CD4-positive, alpha-beta memory T cell (primary cell): ENCODE measurements at regions not wholly inside any gene's neighbourhood (a gene's known extent, or its start where the extent isn't known, plus 50 kb on each side); places are given as distances from the start of the nearest gene placed in this dataset.

ENCODE experiments used
- CTCF ChIA-PET: fragments of 350-600 bp; sonication (Branson Sonifier 250); formaldehyde crosslinking; loops from one replicate; lab custom pipeline; 2021; ENCODE audit warnings: inconsistent platforms; ENCODE audit not compliant: partially characterized antibody; lab: Charles Lee
- POLR2A ChIA-PET: fragments of 350-600 bp; sonication (Branson Sonifier 250); formaldehyde crosslinking; loops from one replicate; lab custom pipeline; 2021; ENCODE audit not compliant: partially characterized antibody; lab: Charles Lee
- DNase-seq, 5 donors: peaks; one replicate each; pipeline versions ENCODE4 v3.0.0 to v3.0.0-alpha.2; 2020 to 2022; ENCODE audit warnings: mixed read lengths in 1 of 5
- H3K27ac ChIP-seq: one replicate; pipeline ENCODE4 v1.7.0; 2013; ENCODE audit warnings: low read depth, low read length
- H3K27me3 ChIP-seq: 2 replicates; pipeline ENCODE4 v1.7.0; 2013; ENCODE audit warnings: mild to moderate bottlenecking, low read length, moderate library complexity; ENCODE audit not compliant: insufficient read depth
- H3K36me3 ChIP-seq: 2 replicates; pipeline ENCODE4 v1.7.0; 2013; ENCODE audit warnings: mild to moderate bottlenecking, low read length, moderate library complexity; ENCODE audit not compliant: insufficient read depth
- H3K4me1 ChIP-seq: 2 replicates; pipeline ENCODE4 v1.7.0; 2013; ENCODE audit warnings: mild to moderate bottlenecking, low read length, moderate library complexity; ENCODE audit not compliant: insufficient read depth
- H3K4me3 ChIP-seq, 2 donors: one replicate each; pipeline ENCODE4 v1.7.0; 2013; ENCODE audit warnings: low read length in 2 of 2, mild to moderate bottlenecking in 1 of 2
- H3K9me3 ChIP-seq, 2 donors: one replicate each; pipeline ENCODE4 v1.7.0; 2013; ENCODE audit warnings: low read length in 2 of 2, control low read depth in 1 of 2; ENCODE audit not compliant: control insufficient read depth in 1 of 2
- H3K27ac Mint-ChIP-seq, 7 donors: one replicate each; pipeline ENCODE4 v1.8.0; 2020 to 2021; ENCODE audit warnings: mixed read lengths in 7 of 7, mild to moderate bottlenecking in 6 of 7, inconsistent platforms in 3 of 7, moderate library complexity in 3 of 7
- H3K27me3 Mint-ChIP-seq, 2 donors: one replicate each; pipeline ENCODE4 v1.8.0; 2020 to 2021; ENCODE audit warnings: mixed read lengths in 2 of 2
- H3K36me3 Mint-ChIP-seq, 2 donors: one replicate each; pipeline ENCODE4 v1.8.0; 2020 to 2021; ENCODE audit warnings: mixed read lengths in 2 of 2, inconsistent platforms in 1 of 2, mild to moderate bottlenecking in 1 of 2
- H3K4me1 Mint-ChIP-seq, 4 donors: one replicate each; pipeline ENCODE4 v1.8.0; 2020 to 2021; ENCODE audit warnings: mixed read lengths in 4 of 4, mild to moderate bottlenecking in 1 of 4
- H3K4me3 Mint-ChIP-seq, 8 donors: one replicate each; pipeline ENCODE4 v1.8.0; 2020 to 2021; ENCODE audit warnings: mixed read lengths in 8 of 8, mild to moderate bottlenecking in 7 of 8, moderate library complexity in 6 of 8, inconsistent platforms in 3 of 8
- H3K9me3 Mint-ChIP-seq, 8 donors: one replicate each; pipeline ENCODE4 v1.8.0; 2020 to 2021; ENCODE audit warnings: mixed read lengths in 8 of 8, mild to moderate bottlenecking in 5 of 8, inconsistent platforms in 3 of 8, moderate library complexity in 1 of 8
- intact Hi-C: fragments of 100-400 bp; cut with micrococcal nuclease; formaldehyde crosslinking; loops from one replicate; pipeline ENCODE4 v1.15.1; 2023

- Mint-ChIP-seq H3K9me3 (no peaks in the 10 kb centered on the region), H3K4me1 (no peaks in the 10 kb centered on the region), H3K4me3 (no peak overlapping the region), H3K27me3 (peaks cover 15 to 19% of the 10 kb centered on the region in 2 donors), H3K27ac (no peak overlapping the region), H3K36me3 (no peaks in the 10 kb centered on the region)
- no peaks in the 10 kb centered on the region for H3K4me1 ChIP-seq
- H3K36me3 ChIP-seq = no peaks in the 10 kb centered on the region
- DNase-seq = no peak
- intact Hi-C loops = no loop called here
- CTCF ChIA-PET = interaction anchor here (1.7 kb wide), 1 partner anchor 7 kb away, joined by 4 read pairs; no protein-coding TSS in a partner anchor
- no peaks in the 10 kb centered on the region for H3K27me3 ChIP-seq
- H3K9me3 ChIP-seq = no peaks in the 10 kb centered on the region
- no peak overlapping the region for H3K27ac ChIP-seq
- POLR2A ChIA-PET = no interaction called here
- H3K4me3 ChIP-seq = no peak overlapping the region
Observed at GRCh38 chr6:168130697-168131371, 51.8 kb upstream of the FRMD1 start.

- H3K4me1 Mint-ChIP-seq = no peaks in the 10 kb centered on the region
- H3K9me3 ChIP-seq = no peaks in the 10 kb centered on the region
- no peaks in the 10 kb centered on the region for H3K27me3 ChIP-seq
- intact Hi-C loops = no loop called here
- ChIA-PET POLR2A (no interaction called here), CTCF (interaction anchor here (1.7 kb wide), 1 partner anchor 8 kb away, joined by 4 read pairs; no protein-coding TSS in a partner anchor)
- H3K4me3 ChIP-seq = no peak overlapping the region
- H3K27ac ChIP-seq = no peak overlapping the region
- H3K4me3 Mint-ChIP-seq = no peak overlapping the region
- H3K9me3 Mint-ChIP-seq = no peaks in the 10 kb centered on the region
- H3K36me3 Mint-ChIP-seq = no peaks in the 10 kb centered on the region
- H3K27me3 Mint-ChIP-seq = peaks cover 15 to 19% of the 10 kb centered on the region in 2 donors
- H3K36me3 ChIP-seq = no peaks in the 10 kb centered on the region
- H3K27ac Mint-ChIP-seq = no peak overlapping the region
- H3K4me1 ChIP-seq = no peaks in the 10 kb centered on the region
- DNase-seq = no peak
Observed at GRCh38 chr6:168130168-168130696, 51.2 kb upstream of the FRMD1 start.

- peaks cover 15 to 17% of the 10 kb centered on the region in 2 donors for H3K27me3 Mint-ChIP-seq
- no peak overlapping the region for H3K27ac ChIP-seq
- H3K36me3 ChIP-seq = no peaks in the 10 kb centered on the region
- ChIA-PET CTCF (interaction anchor here (1.7 kb wide), 1 partner anchor 8 kb away, joined by 4 read pairs; no protein-coding TSS in a partner anchor), POLR2A (no interaction called here)
- H3K9me3 ChIP-seq = no peaks in the 10 kb centered on the region
- no peaks in the 10 kb centered on the region for H3K9me3 Mint-ChIP-seq
- H3K4me1 Mint-ChIP-seq = no peaks in the 10 kb centered on the region
- intact Hi-C loops = no loop called here
- H3K4me3 Mint-ChIP-seq = no peak overlapping the region
- H3K4me3 ChIP-seq = no peak overlapping the region
- H3K36me3 Mint-ChIP-seq = no peaks in the 10 kb centered on the region
- no peaks in the 10 kb centered on the region for H3K4me1 ChIP-seq
- H3K27me3 ChIP-seq = no peaks in the 10 kb centered on the region
- DNase-seq = no peak
- no peak overlapping the region for H3K27ac Mint-ChIP-seq
Observed at GRCh38 chr6:168129292-168130167, 50.5 kb upstream of the FRMD1 start.

- DNase-seq = no peak
- H3K27me3 Mint-ChIP-seq = peaks cover 13 to 14% of the 10 kb centered on the region in 2 donors
- H3K36me3 Mint-ChIP-seq = no peaks in the 10 kb centered on the region
- H3K4me3 Mint-ChIP-seq = no peak overlapping the region
- Histone ChIP-seq H3K9me3 (no peaks in the 10 kb centered on the region), H3K36me3 (no peaks in the 10 kb centered on the region), H3K27ac (no peak overlapping the region), H3K4me1 (no peaks in the 10 kb centered on the region), H3K4me3 (no peak overlapping the region), H3K27me3 (no peaks in the 10 kb centered on the region)
- POLR2A ChIA-PET = no interaction called here
- CTCF ChIA-PET = interaction anchor here (1.7 kb wide), 1 partner anchor 9 kb away, joined by 4 read pairs; no protein-coding TSS in a partner anchor
- H3K9me3 Mint-ChIP-seq = no peaks in the 10 kb centered on the region
- H3K27ac Mint-ChIP-seq = no peak overlapping the region
- no peaks in the 10 kb centered on the region for H3K4me1 Mint-ChIP-seq
- intact Hi-C loops = no loop called here
Observed at GRCh38 chr6:168128631-168129291, 49.7 kb upstream of the FRMD1 start.
